LNCAP (cell line): ENCODE measurements at regions not wholly inside any gene's neighbourhood (a gene's known extent, or its start where the extent isn't known, plus 50 kb on each side); places are given as distances from the start of the nearest gene placed in this dataset.

Source experiments
- TF ChIP-seq, protein P1 (sequence below): fragments of 450-650 bp; IDR thresholded peaks from 2 replicates; pipeline ENCODE4 v1.5.1; 2017; ENCODE audit warnings: mild to moderate bottlenecking

DNA sequence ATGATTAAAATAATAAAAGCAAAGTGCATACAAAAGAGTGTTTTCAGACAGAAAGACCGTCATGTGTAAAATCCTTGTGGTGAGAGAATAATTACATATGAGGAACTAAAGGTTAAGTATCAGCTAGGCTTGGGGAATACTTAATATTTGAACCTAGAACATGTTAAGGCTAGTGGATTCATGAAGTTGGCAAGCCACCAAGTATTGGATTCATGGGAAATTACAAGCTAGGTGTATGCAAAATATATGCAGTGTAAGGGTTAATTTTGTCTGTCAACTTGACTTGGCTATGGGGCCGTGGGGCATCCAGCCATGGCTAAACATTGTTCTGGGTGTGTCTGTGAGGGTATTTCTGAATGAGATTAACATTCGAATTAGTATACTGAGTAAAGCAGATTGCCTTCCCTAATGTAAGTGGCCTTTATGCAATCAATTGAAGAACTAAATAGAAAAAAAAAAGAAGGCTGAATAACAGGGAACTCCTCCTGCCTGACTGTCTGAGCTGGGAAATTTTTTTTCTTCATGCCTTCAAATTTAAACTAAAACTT, 533.5 kb upstream of the KLF12 start:
- TF ChIP-seq, protein P1, sequence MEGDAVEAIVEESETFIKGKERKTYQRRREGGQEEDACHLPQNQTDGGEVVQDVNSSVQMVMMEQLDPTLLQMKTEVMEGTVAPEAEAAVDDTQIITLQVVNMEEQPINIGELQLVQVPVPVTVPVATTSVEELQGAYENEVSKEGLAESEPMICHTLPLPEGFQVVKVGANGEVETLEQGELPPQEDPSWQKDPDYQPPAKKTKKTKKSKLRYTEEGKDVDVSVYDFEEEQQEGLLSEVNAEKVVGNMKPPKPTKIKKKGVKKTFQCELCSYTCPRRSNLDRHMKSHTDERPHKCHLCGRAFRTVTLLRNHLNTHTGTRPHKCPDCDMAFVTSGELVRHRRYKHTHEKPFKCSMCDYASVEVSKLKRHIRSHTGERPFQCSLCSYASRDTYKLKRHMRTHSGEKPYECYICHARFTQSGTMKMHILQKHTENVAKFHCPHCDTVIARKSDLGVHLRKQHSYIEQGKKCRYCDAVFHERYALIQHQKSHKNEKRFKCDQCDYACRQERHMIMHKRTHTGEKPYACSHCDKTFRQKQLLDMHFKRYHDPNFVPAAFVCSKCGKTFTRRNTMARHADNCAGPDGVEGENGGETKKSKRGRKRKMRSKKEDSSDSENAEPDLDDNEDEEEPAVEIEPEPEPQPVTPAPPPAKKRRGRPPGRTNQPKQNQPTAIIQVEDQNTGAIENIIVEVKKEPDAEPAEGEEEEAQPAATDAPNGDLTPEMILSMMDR, result no peak

DNA sequence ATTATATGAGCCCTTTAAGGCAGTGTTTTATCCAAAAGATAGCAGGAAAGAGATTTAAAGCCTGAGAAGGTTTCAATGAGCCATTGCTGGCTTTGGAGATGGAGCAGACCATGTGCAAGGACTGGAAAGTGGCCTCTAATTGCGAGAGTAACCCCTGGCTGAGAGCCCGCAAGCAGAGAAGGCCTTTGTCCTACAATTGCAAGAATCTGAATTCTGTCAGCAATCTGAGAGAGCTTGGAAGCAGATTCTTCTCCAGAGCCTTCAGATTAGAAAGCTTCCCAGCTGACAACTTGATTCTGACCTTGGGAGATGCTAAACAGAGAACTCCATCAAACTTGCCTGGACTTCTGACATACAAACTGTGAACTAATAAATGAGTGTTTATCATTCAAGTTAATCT, 528.7 kb upstream of the KLF12 start:
- TF ChIP-seq, protein P1, result no peak

DNA sequence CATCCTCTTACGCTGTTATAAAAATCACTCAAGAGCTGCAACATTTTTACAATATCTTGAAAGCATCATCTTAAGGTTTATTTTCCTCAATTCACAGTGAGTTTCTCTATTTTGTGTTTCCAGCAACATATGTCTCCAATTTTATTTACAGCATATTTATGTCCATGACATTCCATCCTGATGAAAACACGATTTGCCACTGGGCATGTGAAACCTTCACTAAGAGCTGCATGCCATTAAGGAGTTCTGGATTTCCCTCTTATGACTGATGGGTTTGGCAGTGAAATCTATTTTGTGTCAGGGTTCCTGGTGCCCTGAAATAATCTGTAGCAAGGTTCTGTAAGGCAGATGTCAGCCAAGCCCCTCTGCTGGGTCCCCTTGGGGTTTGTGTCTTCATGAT, 527.6 kb upstream of the KLF12 start:
- TF ChIP-seq, protein P1, result no peak

GRCh38 chr13:74657765-74658164, 523.6 kb upstream of the KLF12 start:
- TF ChIP-seq, protein P1, result no peak

DNA sequence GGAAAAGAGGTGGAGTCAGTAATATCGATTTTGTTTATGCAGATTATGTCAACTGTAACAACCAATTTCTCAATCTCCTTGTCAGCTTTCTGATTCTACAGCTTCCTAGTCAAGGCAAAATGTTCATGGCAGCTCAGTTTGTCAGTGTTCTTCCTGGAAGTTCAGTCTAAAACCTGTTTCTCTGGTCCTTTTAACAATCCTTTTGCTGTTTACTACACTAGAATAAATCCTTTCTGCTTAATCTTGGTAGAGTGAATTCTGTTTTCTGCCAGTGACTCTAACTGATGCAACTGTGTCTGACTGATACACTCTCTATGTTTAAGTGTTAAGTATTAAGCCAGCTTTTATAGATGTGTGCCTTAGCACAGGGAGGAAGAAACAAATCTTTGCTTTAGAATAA, 516.9 kb upstream of the KLF12 start:
- TF ChIP-seq, protein P1, result no peak

DNA sequence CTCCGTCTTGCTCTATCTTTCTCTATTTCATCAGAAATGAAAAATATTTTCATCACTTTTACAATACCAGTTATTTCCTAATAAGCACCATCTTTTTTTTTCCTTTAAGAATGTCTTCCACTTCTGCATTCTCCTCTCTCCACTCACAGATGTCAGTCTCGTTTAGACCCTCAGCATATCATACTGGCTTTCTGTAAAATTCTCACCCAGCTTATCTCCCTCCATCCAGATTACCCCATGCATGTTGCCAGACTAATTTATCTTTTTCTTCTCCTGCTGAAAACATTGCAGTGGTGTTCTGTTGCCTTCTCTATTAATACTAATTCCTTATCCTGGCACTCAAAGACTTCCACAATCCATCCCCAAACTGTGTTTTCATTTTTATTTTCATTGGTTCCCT, 513.8 kb upstream of the KLF12 start:
- TF ChIP-seq, protein P1, result no peak

DNA sequence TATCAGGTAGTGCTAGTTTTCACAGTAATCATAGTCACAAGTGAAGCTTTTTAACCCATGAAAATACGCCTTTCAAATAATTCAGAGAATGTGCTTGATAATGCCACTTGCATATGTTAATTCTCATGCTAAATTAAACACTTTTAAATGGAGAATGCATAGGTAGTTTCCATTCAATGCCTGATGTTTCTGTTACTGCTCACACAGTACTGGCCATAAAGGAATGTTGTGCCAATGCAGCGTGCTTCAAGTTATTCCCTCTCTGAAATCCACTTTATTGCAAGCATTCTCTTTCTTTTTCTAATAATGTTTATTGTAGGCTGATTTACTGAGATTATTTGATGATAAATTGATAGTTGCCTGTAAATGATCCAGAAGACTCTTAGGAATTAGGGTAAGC, 513.0 kb upstream of the KLF12 start:
- TF ChIP-seq, protein P1, result no peak

DNA sequence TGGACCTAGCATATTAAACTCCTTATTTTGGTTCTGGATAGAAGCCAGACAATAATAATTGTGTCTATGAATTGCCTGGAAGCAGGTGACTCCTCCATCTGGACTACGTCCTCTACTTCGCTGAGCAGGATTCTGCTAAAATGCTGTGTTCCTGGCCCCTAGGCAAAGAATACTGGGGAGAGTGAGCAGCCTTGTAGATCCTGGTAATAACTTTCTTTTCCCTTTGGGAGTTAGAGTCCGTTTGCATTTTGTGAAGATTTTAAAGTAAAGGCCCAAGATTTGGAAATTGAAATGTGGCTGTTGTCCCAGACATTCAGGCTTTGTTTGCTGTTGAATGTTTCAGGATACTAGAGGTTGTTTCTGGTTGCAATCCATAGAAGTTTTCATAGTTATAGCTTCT, 511.9 kb upstream of the KLF12 start:
- TF ChIP-seq, protein P1, result no peak
